HCT116 (cell line): ENCODE measurements at regions not wholly inside any gene's neighbourhood (a gene's known extent, or its start where the extent isn't known, plus 50 kb on each side); places are given as distances from the start of the nearest gene placed in this dataset.

Experiments
- ATAC-seq: fragments of 200-7000 bp; cut with Tn5 transposase; 2 replicates; pipeline ENCODE4 v1.9.1; 2020; ENCODE audit warnings: mild to moderate bottlenecking, moderate library complexity
- BruUV-seq: library from RNA; stranded (reverse); fragments of 400-500 nt; replicated peaks from 2 replicates; lab custom pipeline; 2021; lab: Mats Ljungman, UMichigan
- CTCF ChIA-PET: fragments of 300-600 bp; sonication (Branson Sonifier 250); formaldehyde crosslinking; loops from one replicate; lab custom pipeline; 2021; ENCODE audit warnings: antibody characterized with exemption; lab: Charles Lee
- POLR2A ChIA-PET: fragments of 300-600, 350-600 bp; sonication (Branson Sonifier 250); formaldehyde crosslinking; loops from one replicate; lab custom pipeline; 2021; ENCODE audit warnings: antibody characterized with exemption; lab: Charles Lee
- RAD21 ChIA-PET, 2 experiments: fragments of 300-600 bp; sonication (Branson Sonifier 250); formaldehyde crosslinking; loops; one replicate each; lab custom pipeline; 2023; ENCODE audit warnings: low total read pairs in 2 of 2; ENCODE audit not compliant: uncharacterized antibody in 2 of 2, unreplicated experiment in 2 of 2, low non-redundant PET in 1 of 2; lab: Charles Lee
- DNase-seq: peaks from one replicate; pipeline ENCODE4 v3.0.0-alpha.2; 2010; ENCODE audit warnings: low read depth, low spot score
- H2AFZ ChIP-seq: fragments of 200-600 bp; shearing (Covaris generic), sonication (generic); 2 replicates; pipeline ENCODE4 v1.6.1; 2017; ENCODE audit warnings: low read depth, mixed run types, mixed read lengths, antibody characterized with exemption, low read length; ENCODE audit not compliant: poor library complexity, severe bottlenecking
- H3K27ac ChIP-seq: 2 replicates; pipeline ENCODE4 v1.5.1; 2012; ENCODE audit warnings: low read depth, low read length
- H3K27me3 ChIP-seq: fragments of 200-600 bp; sonication (generic); 2 replicates; pipeline ENCODE4 v1.6.1; 2016; ENCODE audit warnings: mixed run types, low read length, mixed read lengths; ENCODE audit not compliant: insufficient read depth
- H3K36me3 ChIP-seq, 2 experiments: fragments of 200-500 bp in 1 of 2; fragments of 200-600 bp in 1 of 2; sonication (Bioruptor generic) in 1 of 2; sonication (generic) in 1 of 2; 2 replicates each; pipeline versions ENCODE4 v1.5.1 to v1.6.1; 2014 to 2016; ENCODE audit warnings: low read length in 2 of 2, inconsistent platforms in 1 of 2, mixed read lengths in 1 of 2, mixed run types in 1 of 2; ENCODE audit not compliant: insufficient read depth in 2 of 2, control insufficient read depth in 1 of 2
- H3K4me1 ChIP-seq, 2 experiments: fragments of 200-600 bp in 1 of 2; sonication (generic) in 1 of 2; 2 replicates each; pipeline versions ENCODE4 v1.5.1 to v1.6.1; 2012 to 2017; ENCODE audit warnings: low read length in 2 of 2, inconsistent platforms in 1 of 2, mild to moderate bottlenecking in 1 of 2, mixed read lengths in 1 of 2, mixed run types in 1 of 2, moderate library complexity in 1 of 2; ENCODE audit not compliant: insufficient read depth in 2 of 2, control insufficient read depth in 1 of 2
- H3K4me2 ChIP-seq: fragments of 200-600 bp; sonication (generic); 2 replicates; pipeline ENCODE4 v1.6.1; 2017; ENCODE audit warnings: mixed run types, low read length, mixed read lengths
- H3K4me3 ChIP-seq, 2 experiments: fragments of 200-600 bp in 1 of 2; sonication (generic) in 1 of 2; replicated peaks in 1 of 2; 2 replicates each; pipeline ENCODE4 v1.5.1; 2011 to 2016; ENCODE audit warnings: low read length in 2 of 2, control low read depth in 1 of 2, low read depth in 1 of 2, mild to moderate bottlenecking in 1 of 2, mixed read lengths in 1 of 2, mixed run types in 1 of 2
- H3K79me2 ChIP-seq: fragments of 200-600 bp; sonication (generic); 2 replicates; pipeline ENCODE4 v1.6.1; 2017; ENCODE audit warnings: mild to moderate bottlenecking, mixed run types, low read length, moderate library complexity, mixed read lengths; ENCODE audit not compliant: insufficient read depth
- H3K9ac ChIP-seq: fragments of 200-600 bp; sonication (generic); 2 replicates; pipeline ENCODE4 v1.6.1; 2016; ENCODE audit warnings: low read length, mixed read lengths
- H3K9me2 ChIP-seq: fragments of 200-600 bp; sonication (generic), shearing (Covaris generic); 2 replicates; pipeline ENCODE4 v1.6.1; 2017; ENCODE audit warnings: mixed run types, mild to moderate bottlenecking, moderate library complexity; ENCODE audit not compliant: insufficient read depth
- H3K9me3 ChIP-seq, 2 experiments: fragments of 200-500 bp in 1 of 2; fragments of 200-600 bp in 1 of 2; sonication (Bioruptor generic) in 1 of 2; sonication (generic) in 1 of 2; 2 replicates each; pipeline ENCODE4 v1.6.1; 2014 to 2017; ENCODE audit warnings: low read length in 2 of 2, mixed read lengths in 2 of 2, inconsistent platforms in 1 of 2, low read depth in 1 of 2, mild to moderate bottlenecking in 1 of 2, mixed run types in 1 of 2, moderate library complexity in 1 of 2; ENCODE audit not compliant: control insufficient read depth in 1 of 2, insufficient read depth in 1 of 2
- H4K20me1 ChIP-seq: fragments of 200-600 bp; sonication (generic), shearing (Covaris generic); 2 replicates; pipeline ENCODE4 v1.6.1; 2017; ENCODE audit warnings: mixed run types, mild to moderate bottlenecking, moderate library complexity; ENCODE audit not compliant: insufficient read depth
- CBX3 ChIP-seq: IDR thresholded peaks from 2 replicates; pipeline ENCODE4 v1.6.1; 2012; ENCODE audit warnings: low read depth
- EGR1 ChIP-seq: IDR thresholded peaks from 2 replicates; pipeline ENCODE4 v1.6.1; 2012; ENCODE audit warnings: low read depth
- EZH2 ChIP-seq: fragments of 200-600 bp; sonication (generic); IDR thresholded peaks from 2 replicates; pipeline ENCODE4 v1.6.1; 2017; ENCODE audit warnings: antibody characterized with exemption, mixed run types
- FOSL1 ChIP-seq: IDR thresholded peaks from 2 replicates; pipeline ENCODE4 v1.6.1; 2012; ENCODE audit warnings: low read depth
- POLR2AphosphoS5 ChIP-seq: IDR thresholded peaks from 2 replicates; pipeline ENCODE4 v1.6.1; 2011; ENCODE audit warnings: mild to moderate bottlenecking, low read depth, low read length, moderate library complexity
- SIN3A ChIP-seq: IDR thresholded peaks from 2 replicates; pipeline ENCODE4 v1.6.1; 2012; ENCODE audit warnings: low read depth
- ZFX ChIP-seq: fragments of 450-650 bp; IDR thresholded peaks from 2 replicates; pipeline ENCODE4 v1.6.1; 2017
- ZNF274 ChIP-seq: fragments of 200-500 bp; sonication (Bioruptor generic); IDR thresholded peaks from 2 replicates; pipeline ENCODE4 v1.6.1; 2014; ENCODE audit warnings: mild to moderate bottlenecking, low read depth, low read length, inconsistent platforms
- intact Hi-C: fragments of 100-400 bp; cut with micrococcal nuclease; formaldehyde crosslinking; loops from 2 replicates; pipeline ENCODE4 v1.10.0; 2022
- TF ChIP-seq, protein P1 (sequence below): IDR thresholded peaks from 2 replicates; pipeline ENCODE4 v1.6.1; 2012
- TF ChIP-seq, protein P2 (sequence below), 3 experiments: fragments of 200-600 bp in 1 of 3; sonication (generic) in 1 of 3; IDR thresholded peaks in 2 of 3; conservative IDR thresholded peaks in 1 of 3; 2 replicates each; pipeline ENCODE4 v1.5.1; 2012 to 2017; ENCODE audit warnings: low read depth in 2 of 3, low read length in 2 of 3, antibody characterized with exemption in 1 of 3, borderline replicate concordance in 1 of 3, control low read depth in 1 of 3, mild to moderate bottlenecking in 1 of 3, mixed read lengths in 1 of 3, mixed run types in 1 of 3, moderate library complexity in 1 of 3; ENCODE audit not compliant: insufficient read depth in 1 of 3

DNA sequence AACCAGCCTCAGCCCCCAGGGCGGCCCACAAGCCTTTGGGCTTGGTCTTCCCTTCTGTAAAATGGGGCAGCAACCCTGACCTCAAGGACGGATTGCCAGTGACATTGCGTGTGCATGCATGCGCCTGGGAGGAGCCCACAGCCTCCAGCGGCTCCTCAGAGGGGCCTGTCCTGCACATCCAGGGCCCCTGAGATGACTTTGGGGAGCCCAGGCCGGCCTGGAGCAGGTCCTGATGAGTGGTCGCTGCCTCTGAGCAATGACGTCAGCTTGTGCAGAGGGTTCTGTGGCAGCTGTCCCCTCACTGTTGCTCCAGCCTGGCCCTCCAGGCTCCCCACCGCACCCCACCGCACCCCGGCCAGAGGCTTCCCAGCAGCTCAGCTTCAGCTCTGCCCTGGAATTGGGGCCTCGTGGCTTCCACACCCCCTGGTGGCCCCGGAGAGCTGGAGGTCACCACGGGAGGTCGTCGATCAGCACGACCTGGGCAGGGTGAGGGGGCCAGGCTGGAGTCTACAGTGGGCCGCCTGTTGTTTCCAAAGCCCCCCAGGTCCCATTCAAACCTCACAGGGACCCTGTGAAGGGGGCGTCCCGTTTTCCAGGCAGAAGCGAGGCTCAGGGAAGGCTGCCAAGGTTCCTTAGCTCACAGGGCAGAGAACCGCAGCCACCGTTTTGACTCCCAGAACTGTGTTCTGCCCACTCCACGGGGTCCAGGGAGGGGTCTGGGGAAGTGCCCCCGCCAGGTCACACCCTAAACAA is 341.8 kb downstream of the SEC14L1 start:
- Histone ChIP-seq H3K4me3 (no peak overlapping the region), H4K20me1 (no peaks in the 10 kb centered on the region; the same call in 1 of the 2 replicates), H3K9me3 (peaks cover 0 to 9% of the 10 kb centered on the region in 2 experiments; a peak in 1 of 4 replicates), H3K79me2 (peaks cover 57% of the 10 kb centered on the region), H3K27me3 (no peaks in the 10 kb centered on the region), H3K27ac (no peak overlapping the region), H2AFZ (no peak overlapping the region), H3K9me2 (no peaks in the 10 kb centered on the region), H3K4me1 (peaks cover 5 to 12% of the 10 kb centered on the region in 2 experiments), H3K4me2 (no peak overlapping the region), H3K9ac (no peak overlapping the region), H3K36me3 (peaks cover 7 to 24% of the 10 kb centered on the region in 2 experiments; a peak in 3 of 4 replicates)
- POLR2A ChIA-PET: no interaction called here
- ATAC-seq (no peak), DNase-seq (no peak)
- BruUV-seq: no TSS peak
- RAD21 ChIA-PET: no interaction called here
- intact Hi-C loops: no loop called here
- CTCF ChIA-PET: interaction anchor here (0.6 to 1.1 kb wide), 2 partner anchors 8 to 51 kb away, joined by 3 read pairs; no protein-coding TSS in a partner anchor
- TF ChIP-seq SIN3A (no peak), FOSL1 (no peak), POLR2AphosphoS5 (no peak), EGR1 (no peak), CBX3 (no peak), ZFX (no peak), ZNF274 (no peak), EZH2 (no peak)
- TF ChIP-seq, protein P1, sequence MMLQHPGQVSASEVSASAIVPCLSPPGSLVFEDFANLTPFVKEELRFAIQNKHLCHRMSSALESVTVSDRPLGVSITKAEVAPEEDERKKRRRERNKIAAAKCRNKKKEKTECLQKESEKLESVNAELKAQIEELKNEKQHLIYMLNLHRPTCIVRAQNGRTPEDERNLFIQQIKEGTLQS: no peak
- TF ChIP-seq, protein P2, sequence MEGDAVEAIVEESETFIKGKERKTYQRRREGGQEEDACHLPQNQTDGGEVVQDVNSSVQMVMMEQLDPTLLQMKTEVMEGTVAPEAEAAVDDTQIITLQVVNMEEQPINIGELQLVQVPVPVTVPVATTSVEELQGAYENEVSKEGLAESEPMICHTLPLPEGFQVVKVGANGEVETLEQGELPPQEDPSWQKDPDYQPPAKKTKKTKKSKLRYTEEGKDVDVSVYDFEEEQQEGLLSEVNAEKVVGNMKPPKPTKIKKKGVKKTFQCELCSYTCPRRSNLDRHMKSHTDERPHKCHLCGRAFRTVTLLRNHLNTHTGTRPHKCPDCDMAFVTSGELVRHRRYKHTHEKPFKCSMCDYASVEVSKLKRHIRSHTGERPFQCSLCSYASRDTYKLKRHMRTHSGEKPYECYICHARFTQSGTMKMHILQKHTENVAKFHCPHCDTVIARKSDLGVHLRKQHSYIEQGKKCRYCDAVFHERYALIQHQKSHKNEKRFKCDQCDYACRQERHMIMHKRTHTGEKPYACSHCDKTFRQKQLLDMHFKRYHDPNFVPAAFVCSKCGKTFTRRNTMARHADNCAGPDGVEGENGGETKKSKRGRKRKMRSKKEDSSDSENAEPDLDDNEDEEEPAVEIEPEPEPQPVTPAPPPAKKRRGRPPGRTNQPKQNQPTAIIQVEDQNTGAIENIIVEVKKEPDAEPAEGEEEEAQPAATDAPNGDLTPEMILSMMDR (IDR thresholded peaks at IDR 0.05 in 2 of 3, conservative IDR thresholded peaks at IDR 0.05 in 1 of 3; ENCODE audit: borderline replicate concordance in 1 of 3, insufficient read depth in 1 of 3, low read depth in 2 of 3, low read length in 2 of 3): no peak
